ENCODE measurements at regions not wholly inside any gene's neighbourhood (a gene's known extent, or its start where the extent isn't known, plus 50 kb on each side); places are given as distances from the start of the nearest gene placed in this dataset.
"Not testable (repeated sequence)": the region's sequence is repeated elsewhere in the genome, so short reads cannot be mapped to it uniquely, and the experiment has no call there.

GRCh38 chr3:55294557-55294956 is 192.5 kb downstream of the WNT5A start:
- no peak for DNase-seq

GRCh38 chr3:55292360-55292759 is 194.7 kb downstream of the WNT5A start:
- no peak for DNase-seq

DNA sequence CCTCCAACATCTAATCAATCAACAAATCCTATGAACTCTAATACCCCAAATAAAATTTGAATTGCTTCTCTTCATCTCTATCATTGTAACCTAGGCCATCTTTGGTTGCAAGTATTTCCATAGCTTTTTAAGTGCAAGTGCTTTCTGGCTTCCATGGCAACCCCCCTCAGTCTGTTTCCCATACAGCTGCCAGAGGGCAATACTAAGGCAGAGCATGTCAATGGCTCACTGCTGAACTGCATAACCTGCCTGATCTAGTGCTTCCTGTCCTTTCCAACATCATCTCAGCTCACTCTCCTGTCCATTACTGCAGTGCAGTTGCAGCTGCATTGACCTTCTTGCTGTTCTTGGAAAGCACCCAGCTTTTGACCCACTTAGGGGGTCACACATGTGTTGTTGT is 198.4 kb downstream of the WNT5A start:
- no peak for DNase-seq

GRCh38 chr3:55286693-55287092 is 200.4 kb downstream of the WNT5A start:
- no peak for DNase-seq

DNA sequence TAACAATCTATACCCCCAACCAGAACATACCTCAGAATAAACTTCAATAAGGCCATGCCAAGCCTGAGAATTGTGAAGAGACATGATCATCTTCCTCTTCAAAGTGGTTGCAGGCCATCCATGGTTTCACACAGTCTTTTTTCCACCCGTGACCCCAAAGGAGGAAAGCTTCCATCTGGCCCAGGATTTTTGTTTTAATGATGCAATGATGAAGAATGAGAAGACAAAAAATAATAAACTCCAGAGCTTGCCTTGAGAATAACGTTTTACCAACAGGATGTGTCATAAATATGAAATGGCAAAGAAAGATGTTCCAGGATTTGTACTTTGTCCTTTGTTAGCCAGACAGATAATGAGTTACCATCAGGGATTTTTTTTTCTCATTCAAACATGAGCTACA is 201.9 kb downstream of the WNT5A start:
- DNase-seq = no peak

- no peak for DNase-seq
Observed at GRCh38 chr3:55283441-55283925, 203.6 kb downstream of the WNT5A start.

GRCh38 chr3:55282994-55283393 is 204.1 kb downstream of the WNT5A start:
- DNase-seq = peak; percentile 10

GRCh38 chr3:55272031-55272645 is 215.0 kb downstream of the WNT5A start:
- no peak for DNase-seq

DNA sequence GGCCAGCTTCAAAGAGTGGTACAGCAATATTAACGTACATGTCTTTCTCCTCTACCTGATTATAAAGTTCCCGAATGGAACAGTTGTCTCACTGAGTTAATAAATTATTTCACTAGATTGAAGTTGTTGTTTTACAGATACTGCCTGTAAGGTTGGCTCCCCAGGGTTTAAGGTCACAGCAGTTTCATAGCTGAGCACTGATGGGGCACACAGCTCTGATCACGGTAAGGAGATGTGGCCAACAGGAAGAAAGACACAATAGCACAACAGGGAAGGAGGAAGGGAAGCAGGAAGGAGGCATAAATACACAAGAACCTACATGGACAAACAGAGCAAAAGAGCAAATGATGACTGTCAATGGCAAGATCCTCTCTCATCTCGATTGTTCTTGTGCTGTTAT is 215.6 kb downstream of the WNT5A start:
- DNase-seq = no peak

GRCh38 chr3:55270976-55271375 is 216.1 kb downstream of the WNT5A start:
- DNase-seq = no peak

DNA sequence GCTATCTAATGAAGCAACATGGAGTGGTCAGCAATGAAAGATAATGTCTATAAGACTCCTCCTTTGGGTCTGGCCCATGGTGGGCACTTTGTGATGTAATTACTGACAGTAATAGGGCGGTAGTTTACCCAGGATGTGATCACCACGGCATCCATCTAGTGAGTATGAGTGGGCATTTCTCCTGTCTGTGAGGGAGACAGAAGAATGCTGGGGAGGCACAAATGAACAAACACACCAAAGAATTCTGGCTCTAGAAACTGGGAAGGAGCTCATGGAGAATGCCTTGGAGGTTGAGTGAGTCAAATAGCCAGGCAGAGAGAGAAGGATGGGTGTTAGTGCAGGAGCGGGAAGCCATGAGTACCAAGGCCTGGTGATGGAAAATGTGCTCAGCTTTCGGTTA is 217.5 kb downstream of the WNT5A start:
- DNase-seq = no peak

DNA sequence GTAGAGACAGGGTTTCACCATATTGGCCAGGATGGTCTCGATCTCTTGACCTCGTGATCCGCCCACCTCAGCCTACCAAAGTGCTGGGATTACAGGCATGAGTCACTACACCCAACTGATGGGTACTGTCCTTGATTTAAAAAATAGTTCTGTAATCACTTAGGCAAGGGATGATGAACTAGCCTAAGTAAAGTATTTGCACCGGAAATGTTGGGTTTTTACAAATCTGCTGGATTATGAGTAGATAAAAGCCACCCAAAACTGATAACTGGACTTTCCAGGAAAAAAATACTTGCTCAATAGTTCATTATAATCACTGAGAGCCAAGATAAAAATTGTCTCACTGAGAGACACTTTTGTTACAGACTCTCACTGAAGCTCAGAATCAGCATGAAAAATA is 218.0 kb downstream of the WNT5A start:
- no peak for DNase-seq

DNA sequence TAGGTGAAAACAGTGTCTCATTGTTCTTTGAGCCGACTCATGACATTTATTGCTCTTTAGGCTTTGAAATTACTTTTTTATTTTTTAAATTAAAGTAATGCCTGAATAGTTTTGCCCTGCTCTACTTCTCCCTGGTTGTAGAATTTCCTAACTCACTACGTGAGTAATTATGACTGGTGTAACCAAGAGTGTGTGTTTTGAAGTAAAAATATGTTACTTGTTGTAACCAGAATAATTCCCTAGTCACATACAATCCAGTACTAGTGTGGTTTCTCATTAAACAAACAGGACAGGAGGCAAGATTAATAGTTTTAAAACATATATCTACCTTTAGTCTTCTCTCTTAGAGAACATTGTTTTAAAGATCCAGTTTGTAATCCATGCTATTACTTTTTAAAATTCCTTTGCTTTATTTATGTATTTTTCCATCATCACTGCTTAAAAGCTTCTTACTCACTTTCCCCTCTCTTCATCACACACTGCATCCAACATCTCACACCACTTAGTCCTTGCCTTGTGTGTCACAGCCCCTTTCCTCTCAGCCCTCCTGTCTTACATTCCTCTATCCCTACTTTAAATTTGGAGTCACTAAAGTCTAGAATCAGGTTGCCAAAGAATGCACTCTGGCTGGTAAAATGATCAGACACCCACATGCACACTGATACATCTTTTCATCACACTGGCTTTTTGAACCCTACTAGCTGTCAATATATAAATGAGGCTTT is 219.7 kb downstream of the WNT5A start:
- DNase-seq = no peak

DNA sequence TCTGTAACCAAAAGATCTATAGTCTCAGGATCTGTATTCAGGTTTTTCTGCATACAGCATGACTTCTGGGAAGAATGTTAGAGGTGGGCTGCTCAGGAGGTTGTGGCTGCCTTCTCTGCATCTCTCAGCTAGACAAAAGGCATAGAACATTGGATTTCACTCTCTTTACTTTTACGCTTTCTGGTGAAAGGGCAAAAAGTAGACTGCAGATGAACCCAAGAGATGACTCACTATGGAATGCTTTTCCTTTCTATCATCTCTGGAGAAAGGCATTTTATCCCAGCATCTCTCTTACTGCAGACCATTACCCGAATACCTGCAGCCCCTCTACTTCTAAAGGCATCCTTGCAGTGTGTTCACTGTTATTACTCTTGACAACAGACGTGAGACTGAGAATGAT is 222.2 kb downstream of the WNT5A start:
- no peak for DNase-seq

- DNase-seq = no peak
Observed at GRCh38 chr3:55252921-55253320, 234.2 kb downstream of the WNT5A start.

DNA sequence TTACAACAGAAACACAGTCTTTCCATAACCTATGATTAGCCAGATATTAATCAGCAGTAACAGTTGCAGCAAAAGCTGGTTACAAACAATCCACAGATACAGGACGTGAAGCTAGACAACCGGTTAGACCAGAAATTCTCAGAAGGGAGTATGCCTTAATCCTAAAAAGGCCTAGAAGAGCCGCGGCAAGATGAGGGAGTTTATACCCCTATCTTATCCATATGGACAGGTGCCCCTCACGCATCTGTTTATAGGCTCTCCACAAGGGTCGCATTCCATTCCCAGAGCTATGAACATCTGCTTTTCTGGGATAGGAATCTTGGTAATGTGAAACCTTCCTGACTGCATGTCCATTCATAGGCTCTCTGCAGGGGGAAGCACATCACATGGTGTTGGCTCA is 237.9 kb downstream of the WNT5A start:
- DNase-seq = not testable (repeated sequence)

- no peak for DNase-seq
Observed at GRCh38 chr3:55247666-55248065, 239.4 kb downstream of the WNT5A start.

- DNase-seq = no peak
Observed at GRCh38 chr3:55246033-55246432, 241.1 kb downstream of the WNT5A start.

DNA sequence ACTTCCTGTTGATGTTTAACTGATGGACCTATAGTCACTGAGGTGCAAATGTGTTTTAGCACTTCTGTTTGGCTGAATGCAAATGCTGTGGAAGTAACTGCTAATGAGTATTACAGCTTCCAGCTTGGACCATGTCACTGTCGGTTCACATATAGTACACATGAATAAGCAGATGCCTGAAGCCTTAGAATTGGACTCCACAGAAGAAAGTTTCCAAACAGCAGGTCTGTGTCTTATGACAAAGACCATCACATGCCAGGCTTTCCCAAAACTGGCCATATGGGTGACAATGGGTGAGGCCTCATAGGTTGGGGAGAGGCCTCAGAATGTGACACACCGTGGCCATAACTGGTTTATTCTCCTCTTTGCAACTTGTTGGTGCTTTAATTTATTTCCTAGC is 241.8 kb downstream of the WNT5A start:
- no peak for DNase-seq

DNA sequence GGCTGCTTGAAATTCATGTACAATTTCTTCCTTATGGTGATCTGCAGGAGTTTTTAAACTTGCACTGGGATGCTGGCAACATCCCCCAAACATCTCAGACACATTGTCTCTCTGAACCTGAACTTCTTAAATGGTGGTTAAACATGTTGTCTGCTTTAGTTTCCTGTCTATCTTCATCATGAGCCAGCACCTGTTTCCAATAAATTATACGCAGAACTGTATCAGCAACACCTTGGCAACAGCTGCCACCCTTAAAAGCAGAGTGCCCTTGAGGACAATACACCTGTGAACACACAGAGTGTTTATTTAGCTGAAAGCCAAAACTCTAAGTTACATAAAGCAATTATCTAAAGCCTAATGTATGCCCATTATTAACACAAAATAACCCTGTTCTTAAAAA is 242.9 kb downstream of the WNT5A start:
- DNase-seq = peak; percentile 83

DNA sequence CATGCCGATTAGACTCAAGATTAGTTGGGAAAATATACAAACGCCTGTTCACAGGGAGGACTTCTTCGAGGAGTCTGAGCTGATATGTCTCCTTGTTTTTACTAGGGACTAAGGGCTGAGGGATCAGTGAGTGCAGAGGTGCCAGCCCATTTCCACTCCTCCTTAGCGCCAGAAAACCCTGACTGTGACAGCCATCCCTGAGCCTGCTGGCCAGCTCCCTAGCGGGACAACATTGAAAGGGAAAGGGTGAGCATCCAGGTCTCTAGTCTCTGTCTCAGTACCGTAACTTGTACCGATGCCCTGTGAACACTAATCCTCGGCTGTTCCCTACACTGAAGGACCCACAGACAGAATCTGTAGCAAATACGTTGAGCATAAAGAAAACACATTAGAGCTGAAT is 243.4 kb downstream of the WNT5A start:
- no peak for DNase-seq

GRCh38 chr3:55242921-55243320 is 244.2 kb downstream of the WNT5A start:
- no peak for DNase-seq

DNA sequence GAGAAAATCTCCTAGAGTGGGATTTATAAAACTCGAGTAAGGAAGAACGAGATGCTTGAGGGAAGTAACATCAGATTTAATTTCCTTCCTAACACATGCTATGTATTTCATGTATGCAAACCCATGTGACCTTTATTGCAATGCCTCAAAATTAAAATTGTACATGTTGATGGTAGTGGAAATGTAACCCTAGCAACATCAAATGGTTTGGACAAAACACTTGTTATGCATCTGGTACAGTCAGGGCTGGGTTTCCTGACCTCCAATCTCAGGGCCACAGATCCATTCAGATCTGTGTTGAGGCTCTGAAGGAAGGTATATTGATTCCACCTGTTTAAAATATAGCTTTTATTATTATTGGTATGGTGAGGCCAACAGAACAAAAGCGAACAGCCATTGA is 246.0 kb downstream of the WNT5A start:
- DNase-seq = no peak

- DNase-seq = no peak
Observed at GRCh38 chr3:55235416-55235815, 251.7 kb downstream of the WNT5A start.

DNA sequence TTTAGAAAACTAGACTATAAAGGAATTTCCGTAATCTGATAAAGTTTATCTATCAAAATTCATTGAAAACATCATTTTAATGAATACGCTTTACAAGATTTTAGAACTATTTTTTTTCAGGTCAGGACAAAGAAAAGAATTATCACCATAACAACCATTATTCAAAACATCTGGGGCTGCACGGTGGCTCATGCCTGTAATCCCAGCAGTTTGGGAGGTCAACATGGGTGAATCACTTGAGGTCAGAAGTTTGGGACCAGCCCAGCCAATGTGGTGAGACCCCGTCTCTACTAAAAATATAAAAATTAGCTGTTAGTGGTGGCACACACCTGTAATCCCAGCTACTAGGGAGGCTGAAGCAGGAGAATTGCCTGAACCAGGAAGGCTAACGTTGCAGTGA is 260.4 kb downstream of the WNT5A start:
- DNase-seq = no peak

Data from NCI-H774 (cell line).